ENCODE measurements at regions not wholly inside any gene's neighbourhood (a gene's known extent, or its start where the extent isn't known, plus 50 kb on each side); places are given as distances from the start of the nearest gene placed in this dataset.

GRCh38 chr2:41759880-41760279 is 287.9 kb upstream of the PKDCC start:
- H3K4me3 Mint-ChIP-seq, result no peak overlapping the region
- no peaks in the 10 kb centered on the region for H3K27me3 Mint-ChIP-seq (ENCODE audit: low read depth)
- H3K27ac Mint-ChIP-seq, result no peak overlapping the region
- H3K4me1 Mint-ChIP-seq (ENCODE audit: low read depth), result no peaks in the 10 kb centered on the region
- no peaks in the 10 kb centered on the region for H3K9me3 Mint-ChIP-seq
- DNase-seq (ENCODE audit: low spot score), result no peak
- no peaks in the 10 kb centered on the region for H3K36me3 Mint-ChIP-seq (ENCODE audit: low read depth)

GRCh38 chr2:41763141-41763540 is 284.7 kb upstream of the PKDCC start:
- Mint-ChIP-seq H3K36me3 (ENCODE audit: low read depth) (no peaks in the 10 kb centered on the region), H3K4me3 (no peak overlapping the region), H3K27me3 (ENCODE audit: low read depth) (no peaks in the 10 kb centered on the region), H3K9me3 (no peaks in the 10 kb centered on the region), H3K27ac (no peak overlapping the region), H3K4me1 (ENCODE audit: low read depth) (no peaks in the 10 kb centered on the region)
- DNase-seq (ENCODE audit: low spot score), result no peak

GRCh38 chr2:41764131-41764530 is 283.7 kb upstream of the PKDCC start:
- DNase-seq (ENCODE audit: low spot score), result no peak
- Mint-ChIP-seq H3K36me3 (ENCODE audit: low read depth) (no peaks in the 10 kb centered on the region), H3K9me3 (no peaks in the 10 kb centered on the region)

GRCh38 chr2:41764919-41765318 is 282.9 kb upstream of the PKDCC start:
- H3K9me3 Mint-ChIP-seq, result no peaks in the 10 kb centered on the region
- no peaks in the 10 kb centered on the region for H3K27me3 Mint-ChIP-seq (ENCODE audit: low read depth)
- no peaks in the 10 kb centered on the region for H3K4me1 Mint-ChIP-seq (ENCODE audit: low read depth)
- H3K36me3 Mint-ChIP-seq (ENCODE audit: low read depth), result no peaks in the 10 kb centered on the region
- no peak overlapping the region for H3K4me3 Mint-ChIP-seq
- no peak for DNase-seq (ENCODE audit: low spot score)
- H3K27ac Mint-ChIP-seq, result no peak overlapping the region

More at GRCh38 chr2:41764131-41764530, 283.7 kb upstream of the PKDCC start:
- Mint-ChIP-seq H3K27me3 (ENCODE audit: low read depth) (no peaks in the 10 kb centered on the region), H3K4me3 (no peak overlapping the region), H3K4me1 (ENCODE audit: low read depth) (no peaks in the 10 kb centered on the region), H3K27ac (no peak overlapping the region)

GRCh38 chr2:41768310-41768709 is 279.5 kb upstream of the PKDCC start:
- no peak for DNase-seq (ENCODE audit: low spot score)
- H3K9me3 Mint-ChIP-seq, result no peaks in the 10 kb centered on the region
- no peaks in the 10 kb centered on the region for H3K36me3 Mint-ChIP-seq (ENCODE audit: low read depth)
- H3K27ac Mint-ChIP-seq, result no peak overlapping the region
- H3K4me1 Mint-ChIP-seq (ENCODE audit: low read depth), result no peaks in the 10 kb centered on the region
- no peak overlapping the region for H3K4me3 Mint-ChIP-seq
- H3K27me3 Mint-ChIP-seq (ENCODE audit: low read depth), result no peaks in the 10 kb centered on the region

- Mint-ChIP-seq H3K4me3 (no peak overlapping the region), H3K27ac (no peak overlapping the region), H3K9me3 (no peaks in the 10 kb centered on the region), H3K27me3 (ENCODE audit: low read depth) (peaks cover 2% of the 10 kb centered on the region), H3K36me3 (ENCODE audit: low read depth) (no peaks in the 10 kb centered on the region), H3K4me1 (ENCODE audit: low read depth) (no peaks in the 10 kb centered on the region)
- DNase-seq (ENCODE audit: low spot score), result no peak
Measured at GRCh38 chr2:41771710-41772109, 276.1 kb upstream of the PKDCC start.

DNA sequence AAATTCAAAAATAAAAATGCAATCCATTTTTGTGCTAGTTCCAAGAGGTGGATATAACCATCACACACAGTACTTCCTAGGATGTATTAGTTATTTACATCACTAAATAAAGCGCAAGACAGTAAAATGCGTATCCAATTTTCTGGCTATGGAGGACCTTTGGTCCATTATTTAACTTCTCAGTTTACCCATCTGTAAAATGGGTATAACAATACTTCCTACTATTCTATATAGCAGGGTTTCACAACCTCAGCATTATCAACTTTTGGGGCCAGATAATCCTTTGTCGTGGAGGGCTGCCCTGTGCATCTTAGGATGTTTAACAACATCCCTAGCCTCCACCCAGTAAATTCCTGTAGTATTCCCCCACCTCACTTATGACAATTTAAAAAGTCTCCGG is 275.1 kb upstream of the PKDCC start:
- no peak for DNase-seq (ENCODE audit: low spot score)
- no peaks in the 10 kb centered on the region for H3K4me1 Mint-ChIP-seq (ENCODE audit: low read depth)
- no peak overlapping the region for H3K4me3 Mint-ChIP-seq
- no peak overlapping the region for H3K27ac Mint-ChIP-seq
- H3K27me3 Mint-ChIP-seq (ENCODE audit: low read depth), result peaks cover 2% of the 10 kb centered on the region
- no peaks in the 10 kb centered on the region for H3K9me3 Mint-ChIP-seq
- no peaks in the 10 kb centered on the region for H3K36me3 Mint-ChIP-seq (ENCODE audit: low read depth)

DNA sequence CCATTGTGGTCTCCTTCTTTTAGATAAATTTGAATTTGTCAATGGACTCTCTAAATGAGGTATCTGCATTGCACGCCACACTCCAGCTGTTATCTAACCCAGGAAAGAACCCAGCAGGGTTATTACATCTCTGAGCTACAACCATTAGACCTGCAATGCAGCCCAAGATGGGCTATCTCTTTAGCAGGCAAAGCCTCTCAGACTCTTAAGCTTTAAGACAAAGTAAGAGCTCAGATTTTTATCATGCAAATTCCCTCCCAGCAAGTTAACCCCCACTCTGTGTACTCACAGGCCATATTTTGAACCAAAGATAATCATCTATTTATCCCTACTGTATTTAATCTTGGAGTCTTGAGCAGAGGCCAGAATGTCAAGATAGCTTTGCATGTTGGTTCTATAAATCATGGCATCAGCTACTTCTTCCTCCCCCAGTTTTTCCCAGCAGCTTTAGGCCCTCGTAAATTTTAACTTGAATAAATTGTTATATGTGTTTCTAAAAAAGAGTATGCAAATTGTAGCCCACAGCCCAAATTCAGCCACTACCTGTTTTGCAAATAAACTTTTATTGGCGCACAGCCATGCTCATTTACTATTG is 273.7 kb upstream of the PKDCC start:
- Mint-ChIP-seq H3K27me3 (ENCODE audit: low read depth) (peaks cover 4% of the 10 kb centered on the region), H3K4me3 (no peak overlapping the region), H3K9me3 (no peaks in the 10 kb centered on the region), H3K27ac (no peak overlapping the region), H3K36me3 (ENCODE audit: low read depth) (no peaks in the 10 kb centered on the region), H3K4me1 (ENCODE audit: low read depth) (no peaks in the 10 kb centered on the region)
- DNase-seq (ENCODE audit: low spot score), result no peak

DNA sequence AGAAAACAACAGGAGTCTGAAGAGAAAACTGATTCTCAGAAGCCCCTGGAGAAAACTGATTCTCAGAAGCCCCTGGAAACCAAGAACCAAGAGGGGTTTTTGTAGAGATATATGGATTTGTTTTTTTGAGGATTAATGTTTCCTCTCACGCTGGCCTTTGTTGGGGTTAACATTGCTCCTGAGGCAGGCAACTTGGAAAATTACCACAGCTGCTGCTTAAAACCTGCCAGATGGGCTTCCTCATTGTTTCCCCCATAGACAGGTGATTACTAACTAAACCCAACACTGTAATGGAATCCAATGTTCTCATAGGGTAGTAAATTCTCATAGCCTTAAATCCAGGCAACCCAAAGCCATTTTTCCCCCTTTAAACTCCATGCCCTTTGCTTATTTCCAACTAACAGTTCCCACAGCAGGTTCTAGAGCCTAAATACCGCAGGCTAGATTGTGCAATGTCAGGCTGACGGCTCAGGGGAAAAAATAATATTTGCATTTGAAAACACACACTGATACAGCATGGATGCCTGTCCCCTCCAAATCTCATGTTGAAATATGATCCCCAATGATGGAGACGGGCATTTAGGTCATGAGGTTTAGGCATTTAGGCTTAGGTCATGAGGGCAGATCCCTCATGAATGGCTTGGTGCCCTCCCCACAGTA is 272.3 kb upstream of the PKDCC start:
- Mint-ChIP-seq H3K4me1 (ENCODE audit: low read depth) (no peaks in the 10 kb centered on the region), H3K27me3 (ENCODE audit: low read depth) (peaks cover 8% of the 10 kb centered on the region), H3K4me3 (no peak overlapping the region), H3K27ac (no peak overlapping the region), H3K36me3 (ENCODE audit: low read depth) (no peaks in the 10 kb centered on the region), H3K9me3 (no peaks in the 10 kb centered on the region)
- no peak for DNase-seq (ENCODE audit: low spot score)

GRCh38 chr2:41779888-41780287 is 267.9 kb upstream of the PKDCC start:
- Mint-ChIP-seq H3K27ac (no peak overlapping the region), H3K4me1 (ENCODE audit: low read depth) (no peaks in the 10 kb centered on the region), H3K9me3 (no peaks in the 10 kb centered on the region), H3K4me3 (no peak overlapping the region), H3K36me3 (ENCODE audit: low read depth) (no peaks in the 10 kb centered on the region), H3K27me3 (ENCODE audit: low read depth) (peaks cover 14% of the 10 kb centered on the region)
- no peak for DNase-seq (ENCODE audit: low spot score)

DNA sequence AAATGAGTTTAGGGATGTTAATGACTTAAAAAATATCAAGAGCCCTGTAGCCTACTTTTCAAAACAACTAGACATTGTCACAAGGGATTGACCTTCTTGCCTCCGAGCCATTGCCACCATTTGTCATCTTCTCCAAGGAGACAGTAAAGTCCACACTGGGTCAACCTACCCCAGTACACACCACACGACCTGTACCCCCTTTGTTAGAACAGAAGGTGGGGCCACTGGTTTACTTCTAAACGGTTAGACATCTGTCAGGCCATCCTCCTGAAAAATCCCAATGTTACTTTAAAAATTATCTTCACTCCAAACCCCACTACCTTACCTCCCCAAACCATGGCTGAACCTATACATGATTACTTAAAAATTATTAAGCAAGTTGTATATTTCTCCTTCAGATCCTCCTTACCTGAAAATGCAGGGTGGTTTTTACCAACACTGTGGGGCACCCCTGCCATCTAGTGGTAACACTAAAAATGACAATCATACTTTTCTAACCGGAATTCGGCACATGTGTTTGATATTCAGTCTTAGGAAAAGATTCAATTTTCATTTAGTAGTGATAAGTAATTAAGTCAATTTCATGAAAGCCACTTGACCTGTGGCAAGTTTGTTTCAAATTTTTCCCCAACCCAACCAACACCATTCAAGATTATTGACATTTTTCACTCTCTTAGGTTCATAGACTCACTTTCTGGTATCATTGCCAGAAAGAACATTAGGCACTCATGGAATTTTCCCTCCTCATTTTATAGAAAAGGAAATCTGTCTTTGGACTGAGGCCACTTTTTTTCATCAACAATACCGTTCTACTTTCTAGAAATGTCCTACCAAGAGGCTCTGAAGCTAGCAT is 265.3 kb upstream of the PKDCC start:
- peaks cover 12% of the 10 kb centered on the region for H3K27me3 Mint-ChIP-seq (ENCODE audit: low read depth)
- H3K4me3 Mint-ChIP-seq, result no peak overlapping the region
- no peak overlapping the region for H3K27ac Mint-ChIP-seq
- H3K9me3 Mint-ChIP-seq, result no peaks in the 10 kb centered on the region
- no peaks in the 10 kb centered on the region for H3K4me1 Mint-ChIP-seq (ENCODE audit: low read depth)
- H3K36me3 Mint-ChIP-seq (ENCODE audit: low read depth), result no peaks in the 10 kb centered on the region
- no peak for DNase-seq (ENCODE audit: low spot score)

DNA sequence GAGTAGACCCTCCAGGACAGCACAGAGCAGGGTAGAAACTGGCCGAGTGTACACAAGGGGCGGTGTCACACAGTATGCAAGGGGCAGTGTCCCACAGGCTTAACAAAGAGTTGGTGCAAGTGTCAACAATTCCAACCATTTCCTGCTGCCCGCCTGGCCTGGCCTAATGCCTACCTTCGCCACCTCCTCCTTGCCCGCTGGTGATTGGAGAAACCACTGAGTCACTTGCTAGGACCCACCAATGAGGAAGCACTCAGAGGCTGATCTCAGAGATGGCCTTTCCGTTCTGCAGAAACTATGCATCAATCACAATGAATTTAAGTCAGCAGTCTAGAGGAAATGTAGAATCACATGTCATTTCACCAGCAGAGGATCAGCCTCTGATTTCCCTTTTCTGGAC is 263.3 kb upstream of the PKDCC start:
- Mint-ChIP-seq H3K36me3 (ENCODE audit: low read depth) (no peaks in the 10 kb centered on the region), H3K27me3 (ENCODE audit: low read depth) (peaks cover 10% of the 10 kb centered on the region), H3K4me3 (no peak overlapping the region), H3K27ac (no peak overlapping the region), H3K9me3 (no peaks in the 10 kb centered on the region), H3K4me1 (ENCODE audit: low read depth) (no peaks in the 10 kb centered on the region)
- no peak for DNase-seq (ENCODE audit: low spot score)

- no peaks in the 10 kb centered on the region for H3K9me3 Mint-ChIP-seq
- H3K27ac Mint-ChIP-seq, result no peak overlapping the region
- no peaks in the 10 kb centered on the region for H3K36me3 Mint-ChIP-seq (ENCODE audit: low read depth)
Measured at GRCh38 chr2:41785251-41786022, 262.4 kb upstream of the PKDCC start.

GRCh38 chr2:41791523-41791922 is 256.3 kb upstream of the PKDCC start:
- Mint-ChIP-seq H3K27me3 (ENCODE audit: low read depth) (no peaks in the 10 kb centered on the region), H3K36me3 (ENCODE audit: low read depth) (no peaks in the 10 kb centered on the region), H3K9me3 (no peaks in the 10 kb centered on the region), H3K4me3 (no peak overlapping the region), H3K27ac (no peak overlapping the region), H3K4me1 (ENCODE audit: low read depth) (no peaks in the 10 kb centered on the region)
- no peak for DNase-seq (ENCODE audit: low spot score)

More at GRCh38 chr2:41785251-41786022, 262.4 kb upstream of the PKDCC start:
- no peak overlapping the region for H3K4me3 Mint-ChIP-seq
- H3K27me3 Mint-ChIP-seq (ENCODE audit: low read depth), result peaks cover 7% of the 10 kb centered on the region
- no peaks in the 10 kb centered on the region for H3K4me1 Mint-ChIP-seq (ENCODE audit: low read depth)
- DNase-seq (ENCODE audit: low spot score), result no peak

Measured in T-helper 2 cell treated with Interferon-gamma antibody and Interleukin-4, amounts not matched to agents 5 μg/mL and 100 μg/mL, for 36 hours (primary cell).